CD14-positive monocyte (primary cell): ENCODE measurements at regions not wholly inside any gene's neighbourhood (a gene's known extent, or its start where the extent isn't known, plus 50 kb on each side); places are given as distances from the start of the nearest gene placed in this dataset.

Source experiments
- DNase-seq, 3 donors: peaks; one replicate each; pipeline ENCODE4 v3.0.0-alpha.2; 2011 to 2022
- H2AFZ ChIP-seq: 2 replicates; pipeline ENCODE4 v1.6.0; 2012; ENCODE audit warnings: mild to moderate bottlenecking, low read depth, low read length, inconsistent platforms; ENCODE audit not compliant: insufficient read depth, poor library complexity, severe bottlenecking
- H3K27ac ChIP-seq, 2 donors: 1 replicate in 1 of 2; 2 replicates in 1 of 2; pipeline ENCODE4 v1.5.1; 2012 to 2013; ENCODE audit warnings: low read length in 2 of 2, control low read depth in 1 of 2, inconsistent platforms in 1 of 2, low read depth in 1 of 2, mild to moderate bottlenecking in 1 of 2
- H3K27me3 ChIP-seq, 2 donors: one replicate each; pipeline versions ENCODE4 v1.6.0 to v1.6.1; 2011 to 2013; ENCODE audit warnings: low read length in 2 of 2; ENCODE audit not compliant: control insufficient read depth in 2 of 2, insufficient read depth in 2 of 2
- H3K36me3 ChIP-seq, 2 donors: replicated peaks in 1 of 2; 1 replicate in 1 of 2; 2 replicates in 1 of 2; pipeline versions ENCODE4 v1.5.1 to v1.6.1; 2012 to 2013; ENCODE audit warnings: low read length in 2 of 2, control low read depth in 1 of 2, inconsistent platforms in 1 of 2, mild to moderate bottlenecking in 1 of 2; ENCODE audit not compliant: insufficient read depth in 2 of 2, control insufficient read depth in 1 of 2
- H3K4me1 ChIP-seq, 2 donors: 1 replicate in 1 of 2; 2 replicates in 1 of 2; pipeline versions ENCODE4 v1.5.1 to v1.6.1; 2012 to 2013; ENCODE audit warnings: low read length in 2 of 2, control low read depth in 1 of 2, inconsistent platforms in 1 of 2, mild to moderate bottlenecking in 1 of 2, moderate library complexity in 1 of 2; ENCODE audit not compliant: insufficient read depth in 2 of 2, control insufficient read depth in 1 of 2
- H3K4me2 ChIP-seq: replicated peaks from 2 replicates; pipeline ENCODE3; 2012; ENCODE audit warnings: low read length, moderate library complexity, mild to moderate bottlenecking; ENCODE audit not compliant: poor library complexity, severe bottlenecking; ENCODE audit errors: extremely low read depth
- H3K4me3 ChIP-seq, 3 experiments: fragments of 200-600 bp in 1 of 3; sonication (generic) in 1 of 3; replicated peaks in 1 of 3; 1 replicate in 2 of 3; 2 replicates in 1 of 3; pipeline ENCODE4 v1.5.1; 2011 to 2013; ENCODE audit warnings: low read length in 3 of 3, mild to moderate bottlenecking in 3 of 3, control low read depth in 2 of 3, low read depth in 2 of 3, inconsistent platforms in 1 of 3, moderate library complexity in 1 of 3
- H3K79me2 ChIP-seq: 2 replicates; pipeline ENCODE4 v1.6.0; 2012; ENCODE audit warnings: mild to moderate bottlenecking, control low read depth, inconsistent platforms, low read length, moderate library complexity; ENCODE audit not compliant: insufficient read depth
- H3K9ac ChIP-seq: 2 replicates; pipeline ENCODE4 v1.6.0; 2017; ENCODE audit warnings: low read length, mild to moderate bottlenecking; ENCODE audit not compliant: insufficient read depth, poor library complexity, severe bottlenecking
- H3K9me3 ChIP-seq, 2 donors: replicated peaks in 1 of 2; 1 replicate in 1 of 2; 2 replicates in 1 of 2; pipeline versions ENCODE4 v1.5.1 to v1.6.1; 2012 to 2013; ENCODE audit warnings: low read length in 2 of 2, control low read depth in 1 of 2; ENCODE audit not compliant: control insufficient read depth in 1 of 2, insufficient read depth in 1 of 2
- H4K20me1 ChIP-seq: 2 replicates; pipeline ENCODE4 v1.6.0; 2012; ENCODE audit warnings: mild to moderate bottlenecking, low read length, control low read depth, moderate library complexity; ENCODE audit not compliant: insufficient read depth
- H3K27ac Mint-ChIP-seq, 7 donors: one replicate each; pipeline ENCODE4 v1.8.0; 2020; ENCODE audit warnings: mild to moderate bottlenecking in 7 of 7, mixed read lengths in 7 of 7, moderate library complexity in 6 of 7, inconsistent platforms in 2 of 7
- H3K27me3 Mint-ChIP-seq, 3 donors: one replicate each; pipeline ENCODE4 v1.8.0; 2021 to 2022; ENCODE audit warnings: low read depth in 3 of 3, mild to moderate bottlenecking in 3 of 3, mixed read lengths in 3 of 3, moderate library complexity in 3 of 3, inconsistent platforms in 1 of 3
- H3K36me3 Mint-ChIP-seq, 2 donors: one replicate each; pipeline ENCODE4 v1.8.0; 2020; ENCODE audit warnings: mixed read lengths in 2 of 2, inconsistent platforms in 1 of 2, mild to moderate bottlenecking in 1 of 2
- H3K4me1 Mint-ChIP-seq: one replicate; pipeline ENCODE4 v1.8.0; 2020; ENCODE audit warnings: mild to moderate bottlenecking, mixed read lengths
- H3K4me3 Mint-ChIP-seq, 2 donors: one replicate each; pipeline ENCODE4 v1.8.0; 2020; ENCODE audit warnings: mild to moderate bottlenecking in 2 of 2, mixed read lengths in 2 of 2, moderate library complexity in 1 of 2
- H3K9me3 Mint-ChIP-seq, 7 donors: one replicate each; pipeline ENCODE4 v1.8.0; 2020 to 2022; ENCODE audit warnings: mixed read lengths in 7 of 7, mild to moderate bottlenecking in 6 of 7, moderate library complexity in 6 of 7, inconsistent platforms in 2 of 7
- CTCF ChIP-seq: fragments of 200-600 bp; IDR thresholded peaks from one replicate; pipeline ENCODE4 v1.8.0; 2022; ENCODE audit warnings: antibody characterized with exemption, mild to moderate bottlenecking
- WGBS: methylation state at CpG from one replicate; pipeline ENCODE4 v1.1.5; 2013; ENCODE audit warnings: missing lambda C conversion rate; ENCODE audit not compliant: insufficient coverage; 5-methylcytosine and 5-hydroxymethylcytosine counted together
- intact Hi-C, 2 donors: fragments of 100-400 bp; cut with micrococcal nuclease; formaldehyde crosslinking; loops; one replicate each; pipeline versions ENCODE4 v1.15.0 to v1.15.1; 2023

DNA sequence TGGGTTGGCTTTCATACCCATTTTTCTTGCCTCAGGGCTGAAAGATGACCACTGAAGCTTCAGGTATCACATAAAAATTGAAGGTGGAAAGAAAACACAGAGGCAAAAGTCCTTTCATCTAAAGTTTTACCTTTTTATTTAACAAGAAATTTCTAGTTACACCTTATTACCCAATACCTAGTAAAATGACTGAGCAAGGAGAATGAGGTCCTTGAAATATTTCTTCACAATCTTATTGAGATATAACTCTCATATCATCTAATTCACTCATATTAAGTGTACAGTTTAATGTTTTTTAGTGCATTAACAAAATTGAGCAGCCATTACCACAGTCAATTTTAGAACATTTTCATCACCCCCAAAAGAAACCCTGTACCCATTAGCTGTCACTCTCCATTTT lies 112.9 kb upstream of the ADTRP start:
- Mint-ChIP-seq H3K27ac (no peak overlapping the region), H3K4me1 (no peaks in the 10 kb centered on the region), H3K27me3 (peaks cover 0 to 1% (median 0%) of the 10 kb centered on the region in 3 donors), H3K36me3 (no peaks in the 10 kb centered on the region), H3K4me3 (no peak overlapping the region), H3K9me3 (peaks cover 0 to 7% (median 2%) of the 10 kb centered on the region in 7 donors)
- intact Hi-C loops = no loop called here
- Histone ChIP-seq H2AFZ (no peak overlapping the region), H3K9ac (no peak overlapping the region), H4K20me1 (no peaks in the 10 kb centered on the region), H3K4me1 (no peaks in the 10 kb centered on the region), H3K36me3 (no peaks in the 10 kb centered on the region), H3K4me3 (no peak overlapping the region), H3K79me2 (no peaks in the 10 kb centered on the region), H3K9me3 (no peaks in the 10 kb centered on the region), H3K4me2 (no peak overlapping the region), H3K27ac (no peak overlapping the region), H3K27me3 (no peaks in the 10 kb centered on the region)
- no peak for TF ChIP-seq CTCF
- DNase-seq = no peak

DNA sequence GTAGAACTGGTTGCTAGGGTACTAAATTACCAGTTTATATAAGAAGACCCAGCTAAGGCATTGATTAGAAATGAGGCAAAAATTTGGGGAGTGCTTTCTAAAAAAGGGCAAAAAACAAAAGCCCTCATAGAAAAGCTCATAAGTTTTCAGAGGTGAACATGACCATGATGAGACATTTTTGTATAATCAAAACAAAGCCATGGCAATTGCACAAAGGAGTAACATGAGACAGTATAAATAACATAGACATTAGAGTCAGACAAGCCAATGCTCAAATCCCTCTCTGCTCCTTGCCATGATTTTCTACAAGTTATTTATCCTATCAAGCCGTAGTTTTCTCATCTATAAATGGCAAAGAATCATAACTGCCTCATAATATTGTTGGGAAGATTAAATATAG lies 112.2 kb upstream of the ADTRP start:
- H3K36me3 Mint-ChIP-seq = no peaks in the 10 kb centered on the region
- no CpG with 5 or more reads among the region's 1 CpG for WGBS

More for the DNA sequence above, 112.2 kb upstream of the ADTRP start:
- peaks cover 0 to 1% (median 0%) of the 10 kb centered on the region in 3 donors for H3K27me3 Mint-ChIP-seq
- Histone ChIP-seq H3K9me3 (no peaks in the 10 kb centered on the region), H3K9ac (no peak overlapping the region), H3K4me1 (no peaks in the 10 kb centered on the region), H3K27ac (no peak overlapping the region), H3K27me3 (no peaks in the 10 kb centered on the region), H3K36me3 (no peaks in the 10 kb centered on the region), H3K4me2 (no peak overlapping the region), H3K79me2 (no peaks in the 10 kb centered on the region), H3K4me3 (no peak overlapping the region), H2AFZ (no peak overlapping the region), H4K20me1 (no peaks in the 10 kb centered on the region)
- H3K27ac Mint-ChIP-seq = no peak overlapping the region
- no peak overlapping the region for H3K4me3 Mint-ChIP-seq
- DNase-seq = no peak
- no peak for TF ChIP-seq CTCF
- no peaks in the 10 kb centered on the region for H3K4me1 Mint-ChIP-seq
- intact Hi-C loops = no loop called here
- H3K9me3 Mint-ChIP-seq = peaks cover 0 to 7% (median 2%) of the 10 kb centered on the region in 7 donors
